Mucosa of stomach (tissue), 1 donor: ENCODE measurements at regions not wholly inside any gene's neighbourhood (a gene's known extent, or its start where the extent isn't known, plus 50 kb on each side); places are given as distances from the start of the nearest gene placed in this dataset.

Source experiments
- H3K27me3 ChIP-seq: one replicate; pipeline ENCODE4 v1.7.0; 2013; ENCODE audit warnings: mild to moderate bottlenecking, low read length; ENCODE audit not compliant: control insufficient read depth, insufficient read depth
- H3K36me3 ChIP-seq: one replicate; pipeline ENCODE4 v1.7.0; 2013; ENCODE audit warnings: low read length; ENCODE audit not compliant: control insufficient read depth, insufficient read depth
- H3K4me1 ChIP-seq: one replicate; pipeline ENCODE4 v1.7.0; 2013; ENCODE audit warnings: mild to moderate bottlenecking, low read length; ENCODE audit not compliant: control insufficient read depth, insufficient read depth
- H3K4me3 ChIP-seq: one replicate; pipeline ENCODE4 v1.7.0; 2013; ENCODE audit warnings: low read length
- H3K9ac ChIP-seq: one replicate; pipeline ENCODE4 v1.7.0; 2013; ENCODE audit warnings: mild to moderate bottlenecking, low read length, moderate library complexity
- H3K9me3 ChIP-seq: one replicate; pipeline ENCODE4 v1.7.0; 2013; ENCODE audit warnings: mild to moderate bottlenecking, low read length, moderate library complexity; ENCODE audit not compliant: control insufficient read depth
- donor health status: Pancreatic carcinoma.

DNA sequence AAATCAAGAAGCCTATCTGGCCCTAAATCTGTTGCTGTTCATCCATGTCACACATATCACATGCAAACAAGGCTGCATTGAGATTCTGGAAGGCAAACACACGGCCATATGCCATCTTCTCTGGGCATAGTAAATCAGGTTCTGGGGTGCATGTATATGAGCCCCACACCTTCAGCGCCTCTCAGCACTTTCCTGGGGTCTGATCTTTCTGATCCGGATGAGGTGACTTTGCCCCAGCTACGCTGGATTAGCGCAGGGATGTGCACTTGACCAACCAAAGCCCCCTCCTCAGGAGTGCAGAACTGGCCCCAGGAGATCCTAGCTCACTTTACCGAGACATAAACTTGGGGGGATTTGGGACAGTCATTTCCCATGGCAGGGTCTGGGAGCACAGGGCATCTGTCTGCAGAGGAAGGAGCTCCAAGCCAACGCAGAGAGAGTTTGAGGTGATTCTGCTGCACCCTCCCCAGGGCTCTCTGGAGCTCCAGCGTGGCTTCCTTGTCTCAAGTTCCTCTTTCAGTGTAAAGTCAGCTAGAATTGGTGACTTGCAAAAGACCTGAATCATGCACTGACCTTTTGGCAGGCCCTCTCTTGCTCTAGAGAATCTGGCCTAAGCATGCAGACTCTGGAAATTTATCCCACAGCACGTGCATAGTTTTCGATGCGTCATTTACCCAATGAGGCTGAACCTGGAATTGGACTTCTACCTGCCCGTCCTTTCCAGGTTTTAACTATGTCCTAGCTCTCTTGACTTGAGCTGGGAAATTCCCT, 63.5 kb upstream of the KLF13 start:
- Histone ChIP-seq H3K27me3 (no peaks in the 10 kb centered on the region), H3K36me3 (no peaks in the 10 kb centered on the region), H3K9me3 (no peaks in the 10 kb centered on the region), H3K4me1 (peaks cover 50% of the 10 kb centered on the region), H3K4me3 (no peak overlapping the region), H3K9ac (peak overlapping the region; percentile 73)

DNA sequence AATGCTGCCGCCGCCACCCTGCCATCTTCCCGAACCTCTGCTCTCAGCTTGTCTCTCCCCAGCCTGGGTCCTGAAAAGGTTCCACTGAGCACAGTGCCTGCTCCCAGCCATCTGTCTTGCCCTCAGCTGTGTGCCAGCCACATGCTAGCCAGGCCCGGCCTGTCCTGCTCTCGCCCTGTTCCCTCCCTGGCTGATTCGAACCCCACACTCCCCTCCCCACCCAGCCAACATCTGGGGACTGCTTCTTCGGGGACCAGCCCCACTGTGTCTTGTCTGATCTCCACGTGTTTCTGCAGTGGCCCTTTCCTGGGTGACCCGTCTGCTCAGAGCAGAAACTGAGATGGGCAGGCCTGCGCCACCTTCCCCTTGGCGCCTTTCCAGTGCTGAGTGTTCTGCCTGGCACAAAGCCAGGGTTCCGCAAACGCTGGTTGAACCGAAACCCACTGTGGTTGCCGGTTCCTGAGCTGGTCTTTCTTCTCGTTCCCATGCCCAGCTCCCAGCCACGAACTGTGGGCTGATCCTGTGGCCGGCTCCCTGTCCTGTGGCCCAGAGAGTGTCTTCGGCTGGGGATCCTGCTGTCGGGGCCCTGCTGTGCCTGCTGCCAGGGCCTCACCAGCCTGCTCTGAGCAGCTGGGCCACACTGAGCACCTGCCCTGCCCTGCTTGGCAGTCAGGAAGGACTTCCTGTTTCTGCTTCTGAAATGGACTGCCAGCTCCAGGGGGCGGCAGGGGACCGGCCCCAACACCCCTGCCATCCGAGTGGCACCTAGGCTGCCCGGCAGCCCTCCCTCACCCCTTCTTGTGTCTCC, 62.7 kb upstream of the KLF13 start:
- no peaks in the 10 kb centered on the region for H3K36me3 ChIP-seq
- H3K4me3 ChIP-seq = no peak overlapping the region
- H3K27me3 ChIP-seq = no peaks in the 10 kb centered on the region
- peak overlapping the region; percentile 73 for H3K9ac ChIP-seq
- H3K4me1 ChIP-seq = peaks cover 54% of the 10 kb centered on the region
- H3K9me3 ChIP-seq = no peaks in the 10 kb centered on the region

GRCh38 chr15:31264559-31265089, 62.0 kb upstream of the KLF13 start:
- Histone ChIP-seq H3K4me3 (no peak overlapping the region), H3K4me1 (peaks cover 54% of the 10 kb centered on the region), H3K36me3 (no peaks in the 10 kb centered on the region), H3K9me3 (no peaks in the 10 kb centered on the region), H3K9ac (peak overlapping the region; percentile 73), H3K27me3 (no peaks in the 10 kb centered on the region)

DNA sequence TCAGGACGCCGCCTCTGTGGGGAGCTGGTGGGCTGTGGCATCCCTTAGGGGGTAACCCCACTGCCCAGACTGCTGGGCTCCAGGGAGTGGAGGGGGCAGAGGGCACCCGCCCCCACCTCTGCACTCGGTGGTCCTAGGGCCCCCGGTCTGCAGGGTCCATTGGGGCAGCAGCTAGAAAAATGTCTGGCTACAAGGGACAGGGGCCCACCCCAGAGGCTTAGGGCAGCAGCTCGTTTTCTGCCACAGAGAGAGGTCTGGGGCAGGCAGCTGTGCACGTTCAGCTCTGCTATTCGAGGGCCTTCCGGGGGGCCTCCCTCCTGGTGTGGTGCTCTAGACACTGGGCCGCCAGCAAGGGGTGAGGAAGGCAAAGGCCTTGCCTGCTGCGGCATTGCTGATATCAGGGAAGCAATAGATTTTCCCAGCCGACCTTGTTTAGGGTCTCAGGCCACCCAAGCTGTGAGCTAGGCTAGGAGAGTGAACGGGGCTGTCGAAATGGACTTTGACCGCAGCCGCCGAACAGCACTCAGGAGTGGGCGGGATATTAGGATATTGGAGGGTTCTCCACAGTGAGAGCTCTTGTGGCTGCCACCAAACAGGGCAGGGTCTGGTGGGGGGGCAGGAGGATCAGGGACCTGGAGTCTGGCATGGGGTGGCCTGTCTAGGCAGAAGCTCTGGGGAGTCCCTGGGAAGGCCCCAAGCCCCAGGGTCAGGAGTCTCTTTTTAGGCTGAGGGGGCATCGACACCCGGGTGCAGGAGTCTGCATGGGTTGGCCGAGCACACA, 61.4 kb upstream of the KLF13 start:
- Histone ChIP-seq H3K9ac (peak overlapping the region; percentile 73), H3K9me3 (no peaks in the 10 kb centered on the region), H3K36me3 (no peaks in the 10 kb centered on the region), H3K27me3 (no peaks in the 10 kb centered on the region), H3K4me1 (peaks cover 54% of the 10 kb centered on the region), H3K4me3 (no peak overlapping the region)

DNA sequence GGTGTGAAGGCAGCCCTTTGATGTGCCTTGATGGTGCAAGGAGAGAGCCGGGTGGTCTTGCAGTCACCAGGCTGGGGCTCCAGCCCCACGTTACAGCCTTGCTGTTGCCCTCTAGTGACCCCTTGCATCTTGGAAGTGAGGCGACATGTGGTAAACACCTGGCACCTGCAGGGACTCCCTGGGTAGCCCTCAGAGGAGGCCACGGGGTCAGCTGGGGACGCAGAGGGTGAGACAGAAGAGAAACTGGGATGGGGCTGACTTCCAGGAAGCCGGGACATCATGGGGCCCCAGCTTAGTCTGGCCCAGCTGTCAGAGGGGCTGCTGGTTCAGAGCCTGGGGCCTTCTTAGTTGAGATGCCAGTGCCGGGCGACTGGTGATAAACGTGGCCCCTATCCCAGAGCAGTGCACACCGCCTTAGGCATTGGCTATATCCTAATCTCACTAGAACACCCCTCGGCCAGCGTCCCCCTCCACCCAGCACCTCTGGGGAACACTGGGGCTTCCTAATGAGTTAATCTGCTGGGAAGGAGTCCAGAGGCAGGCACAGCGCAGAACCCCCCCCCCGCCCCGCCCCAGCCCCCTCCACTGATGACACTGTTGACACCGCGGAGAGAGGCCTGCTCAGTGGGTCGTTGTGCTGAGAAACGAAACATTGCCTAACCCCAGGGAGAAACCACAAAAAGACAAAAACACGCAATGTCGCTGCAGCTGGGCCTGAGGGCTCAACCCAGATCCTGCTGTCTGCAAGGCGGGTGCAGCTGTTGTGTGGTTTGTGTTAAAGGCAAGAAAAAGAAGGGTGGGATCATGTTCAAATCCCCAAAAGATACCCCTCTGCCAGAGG, 60.5 kb upstream of the KLF13 start:
- H3K9ac ChIP-seq = peak overlapping the region; percentile 44
- H3K36me3 ChIP-seq = no peaks in the 10 kb centered on the region
- H3K4me3 ChIP-seq = no peak overlapping the region
- no peaks in the 10 kb centered on the region for H3K27me3 ChIP-seq
- no peaks in the 10 kb centered on the region for H3K9me3 ChIP-seq
- H3K4me1 ChIP-seq = peaks cover 56% of the 10 kb centered on the region

GRCh38 chr15:31266712-31267111, 59.9 kb upstream of the KLF13 start:
- Histone ChIP-seq H3K4me1 (peaks cover 62% of the 10 kb centered on the region), H3K9me3 (no peaks in the 10 kb centered on the region), H3K9ac (no peak overlapping the region), H3K36me3 (no peaks in the 10 kb centered on the region), H3K27me3 (no peaks in the 10 kb centered on the region), H3K4me3 (no peak overlapping the region)

DNA sequence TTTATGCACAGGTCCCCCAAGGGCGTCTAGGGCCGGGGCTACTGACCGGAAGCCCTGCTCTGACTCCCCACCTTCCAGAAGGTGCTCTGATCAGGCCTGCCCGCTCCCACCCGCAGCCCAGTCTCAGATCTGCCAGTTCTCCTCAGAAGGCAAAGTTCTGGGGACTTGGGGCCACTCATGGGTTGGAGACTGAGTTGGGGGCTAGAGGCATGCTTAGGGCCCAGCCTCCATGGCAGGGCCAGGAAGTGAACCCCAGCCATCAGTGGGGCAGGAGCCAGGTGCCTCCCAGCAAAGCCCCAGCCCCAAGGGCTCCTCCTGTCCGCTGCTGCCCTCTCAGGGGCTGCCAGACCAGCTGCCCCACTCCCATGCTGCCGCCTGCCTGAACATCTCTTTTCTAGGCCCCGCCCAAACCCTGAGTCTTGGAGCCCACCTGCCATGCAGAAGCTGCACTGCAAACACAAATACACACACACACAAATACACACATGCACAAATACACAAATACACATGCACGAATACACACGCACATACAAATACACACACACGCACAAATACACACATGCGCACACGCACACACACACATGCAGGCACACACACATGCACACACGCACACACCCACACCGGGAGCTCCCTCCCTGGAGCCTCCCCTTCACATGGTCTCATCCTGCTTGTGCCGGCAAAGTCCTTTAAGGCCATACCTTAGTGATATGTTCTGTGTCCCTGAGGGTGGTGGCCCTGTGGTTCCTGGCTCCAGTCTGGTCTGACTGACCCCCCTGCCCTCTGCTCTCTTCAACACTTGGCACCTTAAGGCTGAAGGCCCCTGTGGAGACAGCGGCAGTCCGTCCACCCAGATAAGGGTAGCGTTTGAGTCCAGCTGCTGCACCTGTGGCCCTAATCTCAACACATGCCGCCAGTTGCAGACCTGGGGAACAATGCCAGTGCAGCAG, 59.2 kb upstream of the KLF13 start:
- H3K27me3 ChIP-seq = no peaks in the 10 kb centered on the region
- H3K9ac ChIP-seq = no peak overlapping the region
- no peaks in the 10 kb centered on the region for H3K9me3 ChIP-seq
- H3K4me3 ChIP-seq = no peak overlapping the region
- peaks cover 69% of the 10 kb centered on the region for H3K4me1 ChIP-seq
- no peaks in the 10 kb centered on the region for H3K36me3 ChIP-seq

DNA sequence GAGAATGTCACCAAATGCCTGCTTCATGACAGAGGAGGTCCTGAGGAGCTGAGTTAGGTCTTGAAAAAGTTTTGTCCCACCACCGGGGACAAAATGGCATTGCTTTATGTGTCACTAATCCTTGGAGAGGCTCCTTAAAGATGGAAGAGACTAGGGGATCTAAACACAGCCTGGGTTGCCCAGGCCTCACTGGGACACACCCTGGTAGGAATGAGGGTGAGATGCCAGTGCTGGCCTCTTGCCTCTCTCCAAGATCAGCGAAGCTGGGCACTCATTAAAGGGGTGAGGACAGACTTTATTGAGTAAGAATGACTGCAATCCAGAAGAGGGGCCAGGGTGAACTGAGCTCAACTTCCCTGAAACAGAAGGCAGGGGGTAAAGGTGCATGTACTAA, 58.5 kb upstream of the KLF13 start:
- Histone ChIP-seq H3K36me3 (no peaks in the 10 kb centered on the region), H3K4me3 (no peak overlapping the region), H3K9ac (no peak overlapping the region), H3K27me3 (no peaks in the 10 kb centered on the region), H3K9me3 (no peaks in the 10 kb centered on the region), H3K4me1 (peaks cover 73% of the 10 kb centered on the region)

DNA sequence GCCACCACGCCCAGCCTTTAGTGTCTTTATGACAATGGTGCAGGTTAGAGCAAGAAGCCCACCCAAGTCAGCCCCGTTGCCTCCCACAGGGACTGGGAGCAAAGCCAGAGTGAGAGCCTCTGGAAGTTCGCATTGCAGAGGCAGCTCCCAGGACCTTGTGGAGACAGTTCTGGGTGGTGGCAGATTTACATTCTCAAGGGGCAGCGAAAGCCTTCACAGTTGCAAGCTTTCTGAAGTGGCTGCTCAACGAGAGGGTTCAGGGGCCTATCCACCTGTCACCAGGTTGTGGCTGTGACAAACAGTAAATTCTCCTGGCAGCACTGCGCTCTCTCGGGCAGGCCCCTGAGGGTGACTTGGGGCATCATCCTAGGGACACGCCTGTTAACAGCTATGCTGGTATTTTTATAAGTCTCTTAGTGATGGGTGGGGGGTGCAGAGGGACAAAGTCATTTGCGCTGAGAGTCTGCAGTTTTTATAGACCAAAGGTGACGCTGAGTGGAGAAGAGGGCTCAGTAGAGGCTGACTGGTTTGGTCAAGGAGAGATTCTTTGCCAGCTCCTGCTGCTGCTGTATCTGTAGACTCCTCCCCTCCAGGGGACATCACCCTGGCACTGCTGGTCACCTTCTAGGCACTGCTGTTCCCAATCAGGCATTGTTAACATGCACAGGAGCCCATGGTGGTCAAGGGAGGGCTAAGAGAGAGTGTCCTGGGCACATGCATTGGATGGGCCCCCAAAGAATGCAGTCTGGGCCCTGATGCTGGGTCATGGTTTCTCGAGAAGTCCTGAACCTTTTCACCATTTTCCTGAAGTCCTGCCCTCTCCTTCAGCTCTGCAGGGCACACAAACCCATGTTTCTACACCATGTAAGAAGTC, 57.5 kb upstream of the KLF13 start:
- Histone ChIP-seq H3K27me3 (no peaks in the 10 kb centered on the region), H3K36me3 (no peaks in the 10 kb centered on the region), H3K4me1 (peaks cover 70% of the 10 kb centered on the region), H3K4me3 (no peak overlapping the region), H3K9ac (no peak overlapping the region), H3K9me3 (no peaks in the 10 kb centered on the region)
